Tibial nerve (tissue), 3 donors: ENCODE measurements at regions not wholly inside any gene's neighbourhood (a gene's known extent, or its start where the extent isn't known, plus 50 kb on each side); places are given as distances from the start of the nearest gene placed in this dataset.

Source experiments
- CTCF ChIP-seq, 5 experiments: fragments of 200-600 bp in 3 of 5; fragments of 450-650 bp in 2 of 5; sonication (generic) in 3 of 5; IDR thresholded peaks; one replicate each; pipeline ENCODE4 v1.5.1; 2016 to 2019; ENCODE audit warnings: antibody characterized with exemption in 5 of 5, mild to moderate bottlenecking in 3 of 5, moderate library complexity in 2 of 5
- POLR2A ChIP-seq, 2 donors: fragments of 450-650 bp; IDR thresholded peaks; one replicate each; pipeline ENCODE4 v1.6.1; 2017; ENCODE audit warnings: antibody characterized with exemption in 2 of 2, mild to moderate bottlenecking in 2 of 2, moderate library complexity in 2 of 2

GRCh38 chr5:61609840-61610677, 278.0 kb downstream of the ZSWIM6 start:
- TF ChIP-seq CTCF (IDR thresholded peaks at IDR 0.05): no peak
- TF ChIP-seq POLR2A (IDR thresholded peaks at IDR 0.05): no peak
